ENCODE measurements at regions not wholly inside any gene's neighbourhood (a gene's known extent, or its start where the extent isn't known, plus 50 kb on each side); places are given as distances from the start of the nearest gene placed in this dataset.

DNA sequence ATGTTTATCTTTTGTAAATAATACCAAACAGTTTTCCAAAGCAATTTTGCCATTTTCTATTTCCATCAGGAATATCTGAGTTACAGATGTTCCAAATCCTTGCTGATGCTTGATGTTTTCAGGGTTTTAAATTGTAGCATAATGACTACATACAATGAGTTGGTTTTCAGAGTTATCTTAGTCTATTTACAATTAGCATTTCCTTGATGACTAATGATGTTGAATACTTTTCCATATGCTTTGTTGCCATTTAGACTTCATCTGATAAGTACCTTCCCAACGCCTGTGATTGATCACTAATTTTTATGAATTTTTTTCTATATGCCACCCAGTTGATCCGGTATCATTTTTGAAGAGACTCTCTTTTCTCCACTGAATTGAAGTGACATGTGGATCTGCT, 102.3 kb downstream of the SLC25A46 start (continued):
- TF ChIP-seq, protein P1, sequence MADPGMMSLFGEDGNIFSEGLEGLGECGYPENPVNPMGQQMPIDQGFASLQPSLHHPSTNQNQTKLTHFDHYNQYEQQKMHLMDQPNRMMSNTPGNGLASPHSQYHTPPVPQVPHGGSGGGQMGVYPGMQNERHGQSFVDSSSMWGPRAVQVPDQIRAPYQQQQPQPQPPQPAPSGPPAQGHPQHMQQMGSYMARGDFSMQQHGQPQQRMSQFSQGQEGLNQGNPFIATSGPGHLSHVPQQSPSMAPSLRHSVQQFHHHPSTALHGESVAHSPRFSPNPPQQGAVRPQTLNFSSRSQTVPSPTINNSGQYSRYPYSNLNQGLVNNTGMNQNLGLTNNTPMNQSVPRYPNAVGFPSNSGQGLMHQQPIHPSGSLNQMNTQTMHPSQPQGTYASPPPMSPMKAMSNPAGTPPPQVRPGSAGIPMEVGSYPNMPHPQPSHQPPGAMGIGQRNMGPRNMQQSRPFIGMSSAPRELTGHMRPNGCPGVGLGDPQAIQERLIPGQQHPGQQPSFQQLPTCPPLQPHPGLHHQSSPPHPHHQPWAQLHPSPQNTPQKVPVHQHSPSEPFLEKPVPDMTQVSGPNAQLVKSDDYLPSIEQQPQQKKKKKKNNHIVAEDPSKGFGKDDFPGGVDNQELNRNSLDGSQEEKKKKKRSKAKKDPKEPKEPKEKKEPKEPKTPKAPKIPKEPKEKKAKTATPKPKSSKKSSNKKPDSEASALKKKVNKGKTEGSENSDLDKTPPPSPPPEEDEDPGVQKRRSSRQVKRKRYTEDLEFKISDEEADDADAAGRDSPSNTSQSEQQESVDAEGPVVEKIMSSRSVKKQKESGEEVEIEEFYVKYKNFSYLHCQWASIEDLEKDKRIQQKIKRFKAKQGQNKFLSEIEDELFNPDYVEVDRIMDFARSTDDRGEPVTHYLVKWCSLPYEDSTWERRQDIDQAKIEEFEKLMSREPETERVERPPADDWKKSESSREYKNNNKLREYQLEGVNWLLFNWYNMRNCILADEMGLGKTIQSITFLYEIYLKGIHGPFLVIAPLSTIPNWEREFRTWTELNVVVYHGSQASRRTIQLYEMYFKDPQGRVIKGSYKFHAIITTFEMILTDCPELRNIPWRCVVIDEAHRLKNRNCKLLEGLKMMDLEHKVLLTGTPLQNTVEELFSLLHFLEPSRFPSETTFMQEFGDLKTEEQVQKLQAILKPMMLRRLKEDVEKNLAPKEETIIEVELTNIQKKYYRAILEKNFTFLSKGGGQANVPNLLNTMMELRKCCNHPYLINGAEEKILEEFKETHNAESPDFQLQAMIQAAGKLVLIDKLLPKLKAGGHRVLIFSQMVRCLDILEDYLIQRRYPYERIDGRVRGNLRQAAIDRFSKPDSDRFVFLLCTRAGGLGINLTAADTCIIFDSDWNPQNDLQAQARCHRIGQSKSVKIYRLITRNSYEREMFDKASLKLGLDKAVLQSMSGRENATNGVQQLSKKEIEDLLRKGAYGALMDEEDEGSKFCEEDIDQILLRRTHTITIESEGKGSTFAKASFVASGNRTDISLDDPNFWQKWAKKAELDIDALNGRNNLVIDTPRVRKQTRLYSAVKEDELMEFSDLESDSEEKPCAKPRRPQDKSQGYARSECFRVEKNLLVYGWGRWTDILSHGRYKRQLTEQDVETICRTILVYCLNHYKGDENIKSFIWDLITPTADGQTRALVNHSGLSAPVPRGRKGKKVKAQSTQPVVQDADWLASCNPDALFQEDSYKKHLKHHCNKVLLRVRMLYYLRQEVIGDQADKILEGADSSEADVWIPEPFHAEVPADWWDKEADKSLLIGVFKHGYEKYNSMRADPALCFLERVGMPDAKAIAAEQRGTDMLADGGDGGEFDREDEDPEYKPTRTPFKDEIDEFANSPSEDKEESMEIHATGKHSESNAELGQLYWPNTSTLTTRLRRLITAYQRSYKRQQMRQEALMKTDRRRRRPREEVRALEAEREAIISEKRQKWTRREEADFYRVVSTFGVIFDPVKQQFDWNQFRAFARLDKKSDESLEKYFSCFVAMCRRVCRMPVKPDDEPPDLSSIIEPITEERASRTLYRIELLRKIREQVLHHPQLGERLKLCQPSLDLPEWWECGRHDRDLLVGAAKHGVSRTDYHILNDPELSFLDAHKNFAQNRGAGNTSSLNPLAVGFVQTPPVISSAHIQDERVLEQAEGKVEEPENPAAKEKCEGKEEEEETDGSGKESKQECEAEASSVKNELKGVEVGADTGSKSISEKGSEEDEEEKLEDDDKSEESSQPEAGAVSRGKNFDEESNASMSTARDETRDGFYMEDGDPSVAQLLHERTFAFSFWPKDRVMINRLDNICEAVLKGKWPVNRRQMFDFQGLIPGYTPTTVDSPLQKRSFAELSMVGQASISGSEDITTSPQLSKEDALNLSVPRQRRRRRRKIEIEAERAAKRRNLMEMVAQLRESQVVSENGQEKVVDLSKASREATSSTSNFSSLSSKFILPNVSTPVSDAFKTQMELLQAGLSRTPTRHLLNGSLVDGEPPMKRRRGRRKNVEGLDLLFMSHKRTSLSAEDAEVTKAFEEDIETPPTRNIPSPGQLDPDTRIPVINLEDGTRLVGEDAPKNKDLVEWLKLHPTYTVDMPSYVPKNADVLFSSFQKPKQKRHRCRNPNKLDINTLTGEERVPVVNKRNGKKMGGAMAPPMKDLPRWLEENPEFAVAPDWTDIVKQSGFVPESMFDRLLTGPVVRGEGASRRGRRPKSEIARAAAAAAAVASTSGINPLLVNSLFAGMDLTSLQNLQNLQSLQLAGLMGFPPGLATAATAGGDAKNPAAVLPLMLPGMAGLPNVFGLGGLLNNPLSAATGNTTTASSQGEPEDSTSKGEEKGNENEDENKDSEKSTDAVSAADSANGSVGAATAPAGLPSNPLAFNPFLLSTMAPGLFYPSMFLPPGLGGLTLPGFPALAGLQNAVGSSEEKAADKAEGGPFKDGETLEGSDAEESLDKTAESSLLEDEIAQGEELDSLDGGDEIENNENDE (IDR thresholded peaks at IDR 0.05; ENCODE audit: insufficient replicate concordance, low read length): no peak
- no peak for TF ChIP-seq BRCA1 (IDR thresholded peaks at IDR 0.05; ENCODE audit: low read depth, low read length)
- TF ChIP-seq FOSL1 (IDR thresholded peaks at IDR 0.05; ENCODE audit: insufficient read depth, low read depth, low read length): no peak
- no peak for TF ChIP-seq SIN3A (conservative IDR thresholded peaks at IDR 0.05 in 1 of 2, IDR thresholded peaks at IDR 0.05 in 1 of 2; ENCODE audit: low read depth in 1 of 2, low read length in 2 of 2)
- TF ChIP-seq CREB1 (IDR thresholded peaks at IDR 0.05): no peak
- TF ChIP-seq, protein P2, sequence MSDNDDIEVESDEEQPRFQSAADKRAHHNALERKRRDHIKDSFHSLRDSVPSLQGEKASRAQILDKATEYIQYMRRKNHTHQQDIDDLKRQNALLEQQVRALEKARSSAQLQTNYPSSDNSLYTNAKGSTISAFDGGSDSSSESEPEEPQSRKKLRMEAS (IDR thresholded peaks at IDR 0.05): no peak
- no peak for TF ChIP-seq GABPA (IDR thresholded peaks at IDR 0.05; ENCODE audit: borderline replicate concordance, insufficient read depth, low read length)
- TF ChIP-seq SRF (IDR thresholded peaks at IDR 0.05; ENCODE audit: low read depth, low read length): no peak
- no peak for TF ChIP-seq SAP30 (IDR thresholded peaks at IDR 0.05; ENCODE audit: insufficient read depth, insufficient replicate concordance, low read length)
